Lower lobe of right lung (tissue), 2 donors: ENCODE measurements at regions not wholly inside any gene's neighbourhood (a gene's known extent, or its start where the extent isn't known, plus 50 kb on each side); places are given as distances from the start of the nearest gene placed in this dataset.

Source experiments
- ATAC-seq, 2 donors: fragments of 200-7000 bp; cut with Tn5 transposase; one replicate each; pipeline ENCODE4 v1.9.1; 2020 to 2022; ENCODE audit warnings: mild to moderate bottlenecking in 2 of 2, moderate library complexity in 2 of 2
- DNase-seq: peaks from one replicate; pipeline ENCODE4 v3.0.0-alpha.2; 2020
- H3K27ac ChIP-seq: fragments of 200-600 bp; one replicate; pipeline ENCODE4 v1.8.0; 2022
- H3K27me3 ChIP-seq: fragments of 200-600 bp; one replicate; pipeline ENCODE4 v1.8.0; 2022; ENCODE audit warnings: low read depth
- H3K36me3 ChIP-seq: fragments of 200-600 bp; one replicate; pipeline ENCODE4 v1.8.0; 2022; ENCODE audit warnings: mild to moderate bottlenecking
- H3K4me1 ChIP-seq: fragments of 200-600 bp; one replicate; pipeline ENCODE4 v1.8.0; 2022
- H3K4me3 ChIP-seq: fragments of 200-600 bp; one replicate; pipeline ENCODE4 v1.8.0; 2022; ENCODE audit warnings: mild to moderate bottlenecking
- H3K9me3 ChIP-seq: fragments of 200-600 bp; one replicate; pipeline ENCODE4 v1.8.0; 2022
- intact Hi-C: fragments of 100-400 bp; cut with DNase I; formaldehyde crosslinking; loops from one replicate; pipeline ENCODE4 v1.11.0; 2022
- TF ChIP-seq, protein P1 (sequence below): fragments of 200-600 bp; IDR thresholded peaks from one replicate; pipeline ENCODE4 v1.8.0; 2022; ENCODE audit warnings: antibody characterized with exemption, mild to moderate bottlenecking
- donor health status: DM: no; HTN: yes; CAD: no; lungs with severe emphysema.

DNA sequence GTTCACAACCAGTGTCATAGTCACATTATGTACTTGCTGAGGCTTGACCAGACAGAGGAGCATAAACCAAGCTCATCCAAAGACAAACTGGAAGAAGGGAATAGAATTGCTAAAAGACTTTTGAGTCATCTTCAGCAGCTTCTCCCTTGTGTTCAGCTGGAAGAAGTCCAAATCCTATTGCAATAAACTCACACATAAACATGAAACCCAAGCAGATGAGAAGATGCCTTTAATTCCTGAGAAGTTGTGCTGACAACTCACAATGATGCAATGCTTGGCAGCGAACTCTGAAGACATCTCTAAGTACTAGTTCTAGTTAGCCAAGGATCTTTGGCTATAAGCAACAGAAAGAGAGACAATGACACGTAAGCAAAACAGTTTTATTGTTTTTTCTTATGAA, 642.1 kb downstream of the KCTD16 start:
- Histone ChIP-seq H3K4me3 (no peak overlapping the region), H3K4me1 (no peaks in the 10 kb centered on the region), H3K27me3 (no peaks in the 10 kb centered on the region), H3K36me3 (no peaks in the 10 kb centered on the region), H3K9me3 (no peaks in the 10 kb centered on the region), H3K27ac (no peak overlapping the region)
- DNase-seq (no peak), ATAC-seq (no peak)
- intact Hi-C loops, result no loop called here
- TF ChIP-seq, protein P1, sequence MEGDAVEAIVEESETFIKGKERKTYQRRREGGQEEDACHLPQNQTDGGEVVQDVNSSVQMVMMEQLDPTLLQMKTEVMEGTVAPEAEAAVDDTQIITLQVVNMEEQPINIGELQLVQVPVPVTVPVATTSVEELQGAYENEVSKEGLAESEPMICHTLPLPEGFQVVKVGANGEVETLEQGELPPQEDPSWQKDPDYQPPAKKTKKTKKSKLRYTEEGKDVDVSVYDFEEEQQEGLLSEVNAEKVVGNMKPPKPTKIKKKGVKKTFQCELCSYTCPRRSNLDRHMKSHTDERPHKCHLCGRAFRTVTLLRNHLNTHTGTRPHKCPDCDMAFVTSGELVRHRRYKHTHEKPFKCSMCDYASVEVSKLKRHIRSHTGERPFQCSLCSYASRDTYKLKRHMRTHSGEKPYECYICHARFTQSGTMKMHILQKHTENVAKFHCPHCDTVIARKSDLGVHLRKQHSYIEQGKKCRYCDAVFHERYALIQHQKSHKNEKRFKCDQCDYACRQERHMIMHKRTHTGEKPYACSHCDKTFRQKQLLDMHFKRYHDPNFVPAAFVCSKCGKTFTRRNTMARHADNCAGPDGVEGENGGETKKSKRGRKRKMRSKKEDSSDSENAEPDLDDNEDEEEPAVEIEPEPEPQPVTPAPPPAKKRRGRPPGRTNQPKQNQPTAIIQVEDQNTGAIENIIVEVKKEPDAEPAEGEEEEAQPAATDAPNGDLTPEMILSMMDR, result no peak

DNA sequence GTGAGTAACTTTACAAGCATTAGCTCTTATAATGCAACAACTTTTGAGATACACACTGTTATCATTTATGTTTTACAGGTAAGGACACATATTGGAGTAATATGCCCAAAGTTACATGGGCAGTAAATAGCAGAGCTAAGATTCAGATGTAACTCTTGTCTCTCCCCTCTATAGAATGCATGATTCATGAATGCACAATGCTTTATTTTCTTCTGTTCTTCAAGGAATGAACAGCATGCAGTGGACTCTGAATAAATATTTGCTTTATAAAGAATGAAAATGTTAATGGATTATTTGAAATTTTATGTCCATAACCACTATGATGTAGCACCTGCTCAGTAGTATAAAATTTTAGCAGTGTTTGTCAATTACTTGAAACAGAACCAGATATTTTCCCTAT, 629.5 kb downstream of the KCTD16 start:
- H3K27me3 ChIP-seq, result no peaks in the 10 kb centered on the region
- H3K4me3 ChIP-seq, result no peak overlapping the region
- H3K27ac ChIP-seq, result no peak overlapping the region
- DNase-seq (no peak), ATAC-seq (no peak)
- intact Hi-C loops, result no loop called here
- H3K4me1 ChIP-seq, result no peaks in the 10 kb centered on the region
- H3K9me3 ChIP-seq, result no peaks in the 10 kb centered on the region
- TF ChIP-seq, protein P1, result no peak
- no peaks in the 10 kb centered on the region for H3K36me3 ChIP-seq

DNA sequence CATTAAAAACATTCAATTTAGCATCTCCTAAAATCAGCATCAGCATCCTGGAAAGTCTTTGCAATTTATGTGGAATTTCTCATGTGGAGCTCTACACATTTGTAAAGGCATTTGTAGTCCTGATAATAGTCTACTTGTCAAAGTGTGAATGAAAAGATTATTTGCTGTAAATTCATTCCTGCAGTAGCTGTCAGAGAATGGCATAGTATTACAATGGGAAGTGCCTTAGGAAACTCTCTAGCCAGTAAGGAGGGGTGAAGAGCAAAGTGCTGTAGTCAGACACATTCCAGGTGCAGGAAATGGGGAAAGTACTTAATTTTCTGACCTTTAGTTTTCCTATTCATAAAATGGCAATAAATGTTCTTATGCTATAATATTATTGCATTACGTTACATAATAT, 627.9 kb downstream of the KCTD16 start:
- intact Hi-C loops, result no loop called here
- ATAC-seq, result no peak

DNA sequence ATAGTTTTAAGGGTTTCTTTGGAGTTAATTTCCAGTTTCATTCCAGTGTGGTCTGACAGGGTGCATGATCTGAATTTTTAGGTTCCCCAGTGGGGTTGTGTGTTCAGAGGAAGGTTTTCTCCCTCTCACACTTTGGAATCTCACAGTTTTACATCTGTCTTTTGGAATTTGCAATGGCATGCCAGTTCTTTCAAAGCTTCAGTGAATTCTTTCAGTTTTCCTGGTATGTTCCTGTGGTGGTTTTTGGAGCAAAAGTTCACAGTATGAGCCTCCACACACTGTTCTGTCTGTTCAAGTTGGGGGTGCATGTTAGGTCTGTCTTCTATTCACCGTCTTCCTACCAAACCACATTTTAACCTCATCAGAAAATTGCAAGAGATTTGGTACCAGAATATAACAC, 624.2 kb downstream of the KCTD16 start:
- TF ChIP-seq, protein P1, result no peak
- intact Hi-C loops, result no loop called here
- H3K4me1 ChIP-seq, result no peaks in the 10 kb centered on the region
- no peaks in the 10 kb centered on the region for H3K9me3 ChIP-seq
- ATAC-seq (no peak), DNase-seq (no peak)
- H3K4me3 ChIP-seq, result no peak overlapping the region
- H3K36me3 ChIP-seq, result no peaks in the 10 kb centered on the region
- no peaks in the 10 kb centered on the region for H3K27me3 ChIP-seq
- H3K27ac ChIP-seq, result no peak overlapping the region

More for the DNA sequence above, 627.9 kb downstream of the KCTD16 start:
- H3K4me3 ChIP-seq, result no peak overlapping the region
- H3K27ac ChIP-seq, result no peak overlapping the region
- TF ChIP-seq, protein P1, result no peak
- DNase-seq, result no peak
- no peaks in the 10 kb centered on the region for H3K36me3 ChIP-seq
- no peaks in the 10 kb centered on the region for H3K27me3 ChIP-seq
- no peaks in the 10 kb centered on the region for H3K9me3 ChIP-seq
- no peaks in the 10 kb centered on the region for H3K4me1 ChIP-seq

DNA sequence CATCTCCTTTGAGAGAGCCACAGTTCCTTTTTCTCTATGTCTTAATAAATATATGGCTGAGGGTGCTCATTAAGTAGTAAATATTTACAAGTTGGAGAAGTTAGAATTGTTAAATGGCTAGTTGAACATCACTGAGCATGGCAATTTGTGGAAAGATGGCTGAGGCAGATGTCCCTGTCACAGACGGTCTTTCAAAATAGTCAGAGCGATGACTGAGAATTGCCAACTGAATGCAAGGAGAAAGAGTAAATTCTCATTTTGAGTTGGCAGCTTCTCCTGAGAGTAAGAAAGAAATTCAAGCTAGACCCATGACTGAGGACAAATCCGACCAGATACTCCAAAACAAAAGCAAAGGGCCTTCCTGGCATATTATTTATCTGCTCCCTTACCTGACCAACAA, 617.9 kb downstream of the KCTD16 start:
- Histone ChIP-seq H3K9me3 (no peaks in the 10 kb centered on the region), H3K36me3 (no peaks in the 10 kb centered on the region), H3K27me3 (no peaks in the 10 kb centered on the region), H3K27ac (no peak overlapping the region), H3K4me1 (no peaks in the 10 kb centered on the region), H3K4me3 (no peak overlapping the region)
- intact Hi-C loops, result no loop called here
- TF ChIP-seq, protein P1, result no peak
- no peak for ATAC-seq
- DNase-seq, result no peak

DNA sequence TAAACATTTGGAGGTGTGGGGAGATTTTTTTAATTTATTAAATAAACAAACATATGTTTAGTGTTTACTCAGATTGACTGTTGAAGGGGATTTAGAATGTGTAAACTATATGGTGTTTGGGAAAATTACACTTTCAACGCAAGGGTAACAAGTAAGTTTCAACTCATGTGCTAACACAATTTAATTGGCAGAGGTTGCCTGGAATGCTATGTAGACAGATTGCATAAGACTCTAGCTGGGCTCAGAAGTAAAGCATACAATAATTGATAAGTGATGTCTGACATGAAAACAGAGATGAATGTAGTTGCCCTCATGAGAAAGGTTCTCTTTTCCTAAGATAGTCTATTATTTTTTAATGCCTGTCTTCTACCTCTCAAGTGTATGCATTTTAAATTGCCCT, 617.4 kb downstream of the KCTD16 start:
- no peaks in the 10 kb centered on the region for H3K27me3 ChIP-seq
- no peak overlapping the region for H3K4me3 ChIP-seq
- H3K36me3 ChIP-seq, result no peaks in the 10 kb centered on the region
- TF ChIP-seq, protein P1, result no peak
- DNase-seq, result no peak
- H3K4me1 ChIP-seq, result no peaks in the 10 kb centered on the region
- H3K9me3 ChIP-seq, result no peaks in the 10 kb centered on the region
- intact Hi-C loops, result no loop called here
- ATAC-seq, result no peak
- no peak overlapping the region for H3K27ac ChIP-seq
